ENCODE measurements at regions not wholly inside any gene's neighbourhood (a gene's known extent, or its start where the extent isn't known, plus 50 kb on each side); places are given as distances from the start of the nearest gene placed in this dataset.

GRCh38 chr5:143691287-143691944 lies 120.5 kb upstream of the HMHB1 start:
- 0 out of 2 replicates have a peak, but pooled peaks cover 4% of the 10 kb centered on the region for H3K4me1 ChIP-seq (ENCODE audit: low read length)
- no peaks in the 10 kb centered on the region for H3K79me2 ChIP-seq (ENCODE audit: low read length)
- H4K20me1 ChIP-seq (ENCODE audit: insufficient read depth, low read length) = no peaks in the 10 kb centered on the region
- no peak overlapping the region for H3K27ac ChIP-seq (ENCODE audit: low read length)
- no peaks in the 10 kb centered on the region for H3K27me3 ChIP-seq (replicated peaks; ENCODE audit: insufficient read depth, low read length)
- no peaks in the 10 kb centered on the region for H3K9me2 ChIP-seq (replicated peaks; ENCODE audit: insufficient read depth, low read length)
- no peak overlapping the region for H2AFZ ChIP-seq (ENCODE audit: low read length)
- H3F3A ChIP-seq (ENCODE audit: insufficient read depth, low read length) = no peaks in the 10 kb centered on the region
- H3K4me3 ChIP-seq (ENCODE audit: low read length) = no peak overlapping the region
- no peak for DNase-seq
- no peak for TF ChIP-seq EZH2 (optimal IDR thresholded peaks at IDR 0.05; ENCODE audit: low read depth, low read length)
- TF ChIP-seq EZH2phosphoT487 (IDR thresholded peaks at IDR 0.05; ENCODE audit: low read length) = no peak
- no peak overlapping the region for H3K4me2 ChIP-seq (ENCODE audit: low read depth, low read length)
- no peak overlapping the region for H3K9ac ChIP-seq (ENCODE audit: low read length)
- H3K9me3 ChIP-seq (replicated peaks; ENCODE audit: insufficient read depth, low read length) = no peaks in the 10 kb centered on the region
- H3K36me3 ChIP-seq (replicated peaks; ENCODE audit: insufficient read depth, low read length) = no peaks in the 10 kb centered on the region

- Histone ChIP-seq H3K27ac (ENCODE audit: low read length) (no peak overlapping the region), H3F3A (ENCODE audit: insufficient read depth, low read length) (no peaks in the 10 kb centered on the region), H4K20me1 (ENCODE audit: insufficient read depth, low read length) (no peaks in the 10 kb centered on the region), H3K9me2 (replicated peaks; ENCODE audit: insufficient read depth, low read length) (no peaks in the 10 kb centered on the region), H3K79me2 (ENCODE audit: low read length) (no peaks in the 10 kb centered on the region), H3K27me3 (replicated peaks; ENCODE audit: insufficient read depth, low read length) (no peaks in the 10 kb centered on the region), H3K9ac (ENCODE audit: low read length) (no peak overlapping the region), H3K4me3 (ENCODE audit: low read length) (no peak overlapping the region), H2AFZ (ENCODE audit: low read length) (no peak overlapping the region), H3K9me3 (replicated peaks; ENCODE audit: insufficient read depth, low read length) (no peaks in the 10 kb centered on the region), H3K4me1 (ENCODE audit: low read length) (no peaks in the 10 kb centered on the region), H3K36me3 (replicated peaks; ENCODE audit: insufficient read depth, low read length) (no peaks in the 10 kb centered on the region), H3K4me2 (ENCODE audit: low read depth, low read length) (no peak overlapping the region)
- DNase-seq = no peak
- TF ChIP-seq EZH2 (optimal IDR thresholded peaks at IDR 0.05; ENCODE audit: low read depth, low read length) (no peak), EZH2phosphoT487 (IDR thresholded peaks at IDR 0.05; ENCODE audit: low read length) (no peak)
- TF ChIP-seq, protein P1, sequence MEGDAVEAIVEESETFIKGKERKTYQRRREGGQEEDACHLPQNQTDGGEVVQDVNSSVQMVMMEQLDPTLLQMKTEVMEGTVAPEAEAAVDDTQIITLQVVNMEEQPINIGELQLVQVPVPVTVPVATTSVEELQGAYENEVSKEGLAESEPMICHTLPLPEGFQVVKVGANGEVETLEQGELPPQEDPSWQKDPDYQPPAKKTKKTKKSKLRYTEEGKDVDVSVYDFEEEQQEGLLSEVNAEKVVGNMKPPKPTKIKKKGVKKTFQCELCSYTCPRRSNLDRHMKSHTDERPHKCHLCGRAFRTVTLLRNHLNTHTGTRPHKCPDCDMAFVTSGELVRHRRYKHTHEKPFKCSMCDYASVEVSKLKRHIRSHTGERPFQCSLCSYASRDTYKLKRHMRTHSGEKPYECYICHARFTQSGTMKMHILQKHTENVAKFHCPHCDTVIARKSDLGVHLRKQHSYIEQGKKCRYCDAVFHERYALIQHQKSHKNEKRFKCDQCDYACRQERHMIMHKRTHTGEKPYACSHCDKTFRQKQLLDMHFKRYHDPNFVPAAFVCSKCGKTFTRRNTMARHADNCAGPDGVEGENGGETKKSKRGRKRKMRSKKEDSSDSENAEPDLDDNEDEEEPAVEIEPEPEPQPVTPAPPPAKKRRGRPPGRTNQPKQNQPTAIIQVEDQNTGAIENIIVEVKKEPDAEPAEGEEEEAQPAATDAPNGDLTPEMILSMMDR (IDR thresholded peaks at IDR 0.05; ENCODE audit: low read length) = no peak
Observed at GRCh38 chr5:143687604-143688003, 124.4 kb upstream of the HMHB1 start.

GRCh38 chr5:143685246-143685815 lies 126.6 kb upstream of the HMHB1 start:
- H3K9ac ChIP-seq (ENCODE audit: low read length) = no peak overlapping the region
- no peak overlapping the region for H2AFZ ChIP-seq (ENCODE audit: low read length)
- no peaks in the 10 kb centered on the region for H3K36me3 ChIP-seq (replicated peaks; ENCODE audit: insufficient read depth, low read length)
- TF ChIP-seq EZH2phosphoT487 (IDR thresholded peaks at IDR 0.05; ENCODE audit: low read length) = no peak
- no peak for TF ChIP-seq EZH2 (optimal IDR thresholded peaks at IDR 0.05; ENCODE audit: low read depth, low read length)
- TF ChIP-seq, protein P1 (IDR thresholded peaks at IDR 0.05; ENCODE audit: low read length) = peak; percentile 48
- DNase-seq = peak; percentile 11
- no peaks in the 10 kb centered on the region for H3K79me2 ChIP-seq (ENCODE audit: low read length)
- H3K9me2 ChIP-seq (replicated peaks; ENCODE audit: insufficient read depth, low read length) = no peaks in the 10 kb centered on the region
- no peaks in the 10 kb centered on the region for H4K20me1 ChIP-seq (ENCODE audit: insufficient read depth, low read length)
- no peak overlapping the region for H3K4me3 ChIP-seq (ENCODE audit: low read length)
- H3K4me1 ChIP-seq (ENCODE audit: low read length) = no peaks in the 10 kb centered on the region
- H3K4me2 ChIP-seq (ENCODE audit: low read depth, low read length) = no peak overlapping the region
- no peaks in the 10 kb centered on the region for H3K27me3 ChIP-seq (replicated peaks; ENCODE audit: insufficient read depth, low read length)
- H3K9me3 ChIP-seq (replicated peaks; ENCODE audit: insufficient read depth, low read length) = no peaks in the 10 kb centered on the region
- H3K27ac ChIP-seq (ENCODE audit: low read length) = no peak overlapping the region
- no peaks in the 10 kb centered on the region for H3F3A ChIP-seq (ENCODE audit: insufficient read depth, low read length)

- Histone ChIP-seq H3F3A (ENCODE audit: insufficient read depth, low read length) (no peaks in the 10 kb centered on the region), H3K4me3 (ENCODE audit: low read length) (no peak overlapping the region), H3K9me2 (replicated peaks; ENCODE audit: insufficient read depth, low read length) (no peaks in the 10 kb centered on the region), H3K79me2 (ENCODE audit: low read length) (no peaks in the 10 kb centered on the region), H2AFZ (ENCODE audit: low read length) (no peak overlapping the region), H3K9ac (ENCODE audit: low read length) (no peak overlapping the region), H3K4me2 (ENCODE audit: low read depth, low read length) (no peak overlapping the region), H3K27me3 (replicated peaks; ENCODE audit: insufficient read depth, low read length) (no peaks in the 10 kb centered on the region), H3K36me3 (replicated peaks; ENCODE audit: insufficient read depth, low read length) (no peaks in the 10 kb centered on the region), H3K4me1 (ENCODE audit: low read length) (peaks cover 3% of the 10 kb centered on the region; the same call in 1 of the 2 replicates), H3K27ac (ENCODE audit: low read length) (no peak overlapping the region), H3K9me3 (replicated peaks; ENCODE audit: insufficient read depth, low read length) (no peaks in the 10 kb centered on the region), H4K20me1 (ENCODE audit: insufficient read depth, low read length) (no peaks in the 10 kb centered on the region)
- no peak for TF ChIP-seq EZH2phosphoT487 (IDR thresholded peaks at IDR 0.05; ENCODE audit: low read length)
- no peak for TF ChIP-seq EZH2 (optimal IDR thresholded peaks at IDR 0.05; ENCODE audit: low read depth, low read length)
- TF ChIP-seq, protein P1 (IDR thresholded peaks at IDR 0.05; ENCODE audit: low read length) = no peak
- no peak for DNase-seq
Observed at GRCh38 chr5:143683459-143683858, 128.5 kb upstream of the HMHB1 start.

Data from MM.1S (cell line).